ENCODE measurements at regions not wholly inside any gene's neighbourhood (a gene's known extent, or its start where the extent isn't known, plus 50 kb on each side); places are given as distances from the start of the nearest gene placed in this dataset.
"Not testable (repeated sequence)": the region's sequence is repeated elsewhere in the genome, so short reads cannot be mapped to it uniquely, and the experiment has no call there.

GRCh38 chr4:127491571-127491970, 141.2 kb upstream of the INTU start:
- Histone ChIP-seq H3K9me3 (replicated peaks in 1 of 3) (no peaks in the 10 kb centered on the region), H3K27ac (no peak overlapping the region), H3K4me1 (replicated peaks in 1 of 2) (no peaks in the 10 kb centered on the region), H3K4me3 (no peak overlapping the region), H3K27me3 (no peaks in the 10 kb centered on the region), H3K36me3 (replicated peaks in 1 of 2) (no peaks in the 10 kb centered on the region)
- intact Hi-C loops (cut with DNase I) = no loop called here
- no peak for TF ChIP-seq POLR2A (IDR thresholded peaks at IDR 0.05)
- TF ChIP-seq CTCF (IDR thresholded peaks at IDR 0.05) = no peak
- DNase-seq = no peak

DNA sequence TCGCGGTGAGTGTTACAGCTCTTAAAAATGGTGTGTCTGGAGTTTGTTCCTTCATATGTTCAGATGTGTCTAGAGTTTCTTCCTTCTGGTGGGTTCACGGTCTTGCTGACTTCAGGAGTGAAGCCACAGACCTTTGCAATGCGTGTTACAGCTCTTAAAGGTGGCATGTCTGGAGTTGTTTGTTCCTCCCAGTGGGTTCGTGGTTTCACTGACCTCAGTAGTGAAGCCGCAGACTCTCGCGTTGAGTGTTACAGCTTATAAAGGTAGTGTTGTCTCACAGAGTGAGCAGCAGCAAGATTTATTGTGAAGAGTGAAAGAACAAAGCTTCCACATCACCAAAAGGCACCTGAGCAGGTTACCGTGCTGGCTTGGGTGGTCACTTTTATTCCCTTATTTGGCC, 135.9 kb upstream of the INTU start:
- DNase-seq; H3K9me3 ChIP-seq (replicated peaks in 1 of 3); H3K4me3 ChIP-seq; intact Hi-C loops (cut with DNase I); H3K27me3 ChIP-seq; H3K4me1 ChIP-seq (replicated peaks in 1 of 2); H3K36me3 ChIP-seq (replicated peaks in 1 of 2); H3K27ac ChIP-seq: not testable (repeated sequence)
- 78 to 90% (median 81%) methylated on average over 8 to 9 of the region's 9 CpGs for WGBS, 4 donors

GRCh38 chr4:127498366-127498765, 134.4 kb upstream of the INTU start:
- DNase-seq = no peak
- intact Hi-C loops (cut with DNase I) = no loop called here
- Histone ChIP-seq H3K27me3 (no peaks in the 10 kb centered on the region), H3K4me1 (replicated peaks in 1 of 2) (no peaks in the 10 kb centered on the region), H3K4me3 (no peak overlapping the region), H3K36me3 (replicated peaks in 1 of 2) (no peaks in the 10 kb centered on the region), H3K9me3 (replicated peaks in 1 of 3) (no peaks in the 10 kb centered on the region), H3K27ac (no peak overlapping the region)
- TF ChIP-seq POLR2A (IDR thresholded peaks at IDR 0.05) = no peak

- 67 to 82% (median 69%) methylated on average over 2 of the region's 2 CpGs for WGBS, 4 donors
- no peaks in the 10 kb centered on the region for H3K36me3 ChIP-seq (replicated peaks in 1 of 2)
- H3K9me3 ChIP-seq (replicated peaks in 1 of 3) = no peaks in the 10 kb centered on the region
- H3K27ac ChIP-seq = no peak overlapping the region
- H3K27me3 ChIP-seq = no peaks in the 10 kb centered on the region
- intact Hi-C loops (cut with DNase I) = no loop called here
- no peak for TF ChIP-seq CTCF (IDR thresholded peaks at IDR 0.05)
- no peak overlapping the region for H3K4me3 ChIP-seq
- no peak for DNase-seq
- no peaks in the 10 kb centered on the region for H3K4me1 ChIP-seq (replicated peaks in 1 of 2)
Observed at GRCh38 chr4:127500242-127500641, 132.5 kb upstream of the INTU start.

- Histone ChIP-seq H3K27me3 (no peaks in the 10 kb centered on the region), H3K36me3 (replicated peaks in 1 of 2) (no peaks in the 10 kb centered on the region)
Observed at GRCh38 chr4:127501103-127501502, 131.7 kb upstream of the INTU start.

More at GRCh38 chr4:127501103-127501502, 131.7 kb upstream of the INTU start:
- no peak overlapping the region for H3K27ac ChIP-seq
- peak in 1 of 7 donors; percentile 12 for DNase-seq
- TF ChIP-seq POLR2A (IDR thresholded peaks at IDR 0.05) (no peak), CTCF (IDR thresholded peaks at IDR 0.05) (no peak)
- H3K4me1 ChIP-seq (replicated peaks in 1 of 2) = no peaks in the 10 kb centered on the region
- no peaks in the 10 kb centered on the region for H3K9me3 ChIP-seq (replicated peaks in 1 of 3)
- H3K4me3 ChIP-seq = no peak overlapping the region
- intact Hi-C loops (cut with DNase I) = no loop called here
